ENCODE measurements at regions not wholly inside any gene's neighbourhood (a gene's known extent, or its start where the extent isn't known, plus 50 kb on each side); places are given as distances from the start of the nearest gene placed in this dataset.

- TF ChIP-seq EP300 (IDR thresholded peaks at IDR 0.05; ENCODE audit: borderline replicate concordance), result no peak
- TF ChIP-seq TAF1 (IDR thresholded peaks at IDR 0.05; ENCODE audit: low read depth), result no peak
- TF ChIP-seq YY1 (IDR thresholded peaks at IDR 0.05; ENCODE audit: low read depth), result no peak
- TF ChIP-seq CEBPB (IDR thresholded peaks at IDR 0.05), result no peak
- TF ChIP-seq MAX (IDR thresholded peaks at IDR 0.05), result no peak
- no peak for TF ChIP-seq USF1 (IDR thresholded peaks at IDR 0.05)
- TF ChIP-seq FOXM1 (IDR thresholded peaks at IDR 0.05; ENCODE audit: borderline replicate concordance, low read depth), result no peak
Observed at GRCh38 chr11:121757480-121758125, 304.8 kb upstream of the SORL1-AS1 start.

DNA sequence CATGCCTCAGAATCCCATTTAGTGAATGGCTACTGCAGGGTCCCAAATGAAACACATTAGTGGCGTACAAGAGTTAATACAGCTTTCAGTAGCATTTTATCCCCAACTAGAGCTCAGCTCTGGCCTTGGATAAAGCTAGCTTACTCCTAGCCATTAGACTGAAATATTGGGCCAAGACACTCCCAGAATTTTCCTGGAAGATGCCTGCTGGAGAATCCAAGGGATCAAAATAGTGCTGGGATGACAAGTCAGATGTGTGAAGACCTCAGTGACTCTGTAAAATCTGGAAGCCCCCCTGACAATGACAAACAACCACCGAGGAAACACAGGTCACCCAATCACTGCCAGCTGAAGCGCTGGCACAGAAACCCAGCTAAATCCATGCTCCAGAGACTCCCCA is 303.1 kb upstream of the SORL1-AS1 start:
- TF ChIP-seq TAF1 (IDR thresholded peaks at IDR 0.05; ENCODE audit: low read depth) (no peak), NFIC (IDR thresholded peaks at IDR 0.05) (no peak), TCF12 (IDR thresholded peaks at IDR 0.05; ENCODE audit: low read depth) (no peak), EP300 (IDR thresholded peaks at IDR 0.05; ENCODE audit: borderline replicate concordance) (no peak), YY1 (IDR thresholded peaks at IDR 0.05; ENCODE audit: low read depth) (no peak), EGR1 (IDR thresholded peaks at IDR 0.05) (no peak), MAX (IDR thresholded peaks at IDR 0.05) (no peak), ZBTB7A (IDR thresholded peaks at IDR 0.05; ENCODE audit: low read depth) (no peak), TEAD4 (IDR thresholded peaks at IDR 0.05) (no peak), FOXM1 (IDR thresholded peaks at IDR 0.05; ENCODE audit: borderline replicate concordance, low read depth) (no peak), CREB1 (IDR thresholded peaks at IDR 0.05; ENCODE audit: low read depth) (no peak)
- TF ChIP-seq, protein P1, sequence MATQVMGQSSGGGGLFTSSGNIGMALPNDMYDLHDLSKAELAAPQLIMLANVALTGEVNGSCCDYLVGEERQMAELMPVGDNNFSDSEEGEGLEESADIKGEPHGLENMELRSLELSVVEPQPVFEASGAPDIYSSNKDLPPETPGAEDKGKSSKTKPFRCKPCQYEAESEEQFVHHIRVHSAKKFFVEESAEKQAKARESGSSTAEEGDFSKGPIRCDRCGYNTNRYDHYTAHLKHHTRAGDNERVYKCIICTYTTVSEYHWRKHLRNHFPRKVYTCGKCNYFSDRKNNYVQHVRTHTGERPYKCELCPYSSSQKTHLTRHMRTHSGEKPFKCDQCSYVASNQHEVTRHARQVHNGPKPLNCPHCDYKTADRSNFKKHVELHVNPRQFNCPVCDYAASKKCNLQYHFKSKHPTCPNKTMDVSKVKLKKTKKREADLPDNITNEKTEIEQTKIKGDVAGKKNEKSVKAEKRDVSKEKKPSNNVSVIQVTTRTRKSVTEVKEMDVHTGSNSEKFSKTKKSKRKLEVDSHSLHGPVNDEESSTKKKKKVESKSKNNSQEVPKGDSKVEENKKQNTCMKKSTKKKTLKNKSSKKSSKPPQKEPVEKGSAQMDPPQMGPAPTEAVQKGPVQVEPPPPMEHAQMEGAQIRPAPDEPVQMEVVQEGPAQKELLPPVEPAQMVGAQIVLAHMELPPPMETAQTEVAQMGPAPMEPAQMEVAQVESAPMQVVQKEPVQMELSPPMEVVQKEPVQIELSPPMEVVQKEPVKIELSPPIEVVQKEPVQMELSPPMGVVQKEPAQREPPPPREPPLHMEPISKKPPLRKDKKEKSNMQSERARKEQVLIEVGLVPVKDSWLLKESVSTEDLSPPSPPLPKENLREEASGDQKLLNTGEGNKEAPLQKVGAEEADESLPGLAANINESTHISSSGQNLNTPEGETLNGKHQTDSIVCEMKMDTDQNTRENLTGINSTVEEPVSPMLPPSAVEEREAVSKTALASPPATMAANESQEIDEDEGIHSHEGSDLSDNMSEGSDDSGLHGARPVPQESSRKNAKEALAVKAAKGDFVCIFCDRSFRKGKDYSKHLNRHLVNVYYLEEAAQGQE (IDR thresholded peaks at IDR 0.05; ENCODE audit: low read depth), result no peak

- TF ChIP-seq, protein P1 (IDR thresholded peaks at IDR 0.05; ENCODE audit: low read depth), result no peak
- TF ChIP-seq YY1 (IDR thresholded peaks at IDR 0.05; ENCODE audit: low read depth) (no peak), ZBTB7A (IDR thresholded peaks at IDR 0.05; ENCODE audit: low read depth) (no peak), NFIC (IDR thresholded peaks at IDR 0.05) (no peak), FOXM1 (IDR thresholded peaks at IDR 0.05; ENCODE audit: borderline replicate concordance, low read depth) (no peak), TAF1 (IDR thresholded peaks at IDR 0.05; ENCODE audit: low read depth) (no peak), TCF12 (IDR thresholded peaks at IDR 0.05; ENCODE audit: low read depth) (no peak), USF1 (IDR thresholded peaks at IDR 0.05) (no peak), EGR1 (IDR thresholded peaks at IDR 0.05) (no peak), CREB1 (IDR thresholded peaks at IDR 0.05; ENCODE audit: low read depth) (no peak), CEBPB (IDR thresholded peaks at IDR 0.05) (no peak), TEAD4 (IDR thresholded peaks at IDR 0.05) (no peak), MAX (IDR thresholded peaks at IDR 0.05) (no peak)
Observed at GRCh38 chr11:121755191-121755590, 302.4 kb upstream of the SORL1-AS1 start.

DNA sequence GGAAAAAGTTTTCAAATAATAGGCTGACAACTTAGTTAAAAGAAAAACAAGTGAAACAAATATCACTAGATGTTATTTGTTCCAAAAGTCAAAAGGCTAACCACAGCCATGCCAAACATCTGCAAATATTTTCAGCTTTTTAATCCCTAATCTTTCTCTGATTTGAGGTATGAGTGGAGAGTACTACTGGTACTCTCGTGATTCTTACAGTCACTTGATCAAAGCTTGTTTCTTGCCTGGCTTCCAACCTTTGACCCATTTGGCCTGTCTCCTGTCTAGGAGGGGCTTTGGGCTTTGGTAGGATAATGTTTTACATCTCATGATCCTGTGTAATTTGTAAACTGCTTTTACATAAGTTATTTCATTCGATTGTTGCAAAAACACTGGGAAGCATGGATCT is 301.8 kb upstream of the SORL1-AS1 start:
- TF ChIP-seq MAX (IDR thresholded peaks at IDR 0.05), result no peak
- TF ChIP-seq USF1 (IDR thresholded peaks at IDR 0.05), result no peak
- no peak for TF ChIP-seq RAD21 (IDR thresholded peaks at IDR 0.05; ENCODE audit: low read depth)
- TF ChIP-seq TAF1 (IDR thresholded peaks at IDR 0.05; ENCODE audit: low read depth), result no peak
- no peak for TF ChIP-seq TEAD4 (IDR thresholded peaks at IDR 0.05)
- TF ChIP-seq, protein P1 (IDR thresholded peaks at IDR 0.05; ENCODE audit: low read depth), result no peak
- TF ChIP-seq ZBTB7A (IDR thresholded peaks at IDR 0.05; ENCODE audit: low read depth), result no peak
- TF ChIP-seq EGR1 (IDR thresholded peaks at IDR 0.05), result no peak
- TF ChIP-seq EP300 (IDR thresholded peaks at IDR 0.05; ENCODE audit: borderline replicate concordance), result no peak
- no peak for TF ChIP-seq CREB1 (IDR thresholded peaks at IDR 0.05; ENCODE audit: low read depth)
